NB4 (cell line): ENCODE measurements at regions not wholly inside any gene's neighbourhood (a gene's known extent, or its start where the extent isn't known, plus 50 kb on each side); places are given as distances from the start of the nearest gene placed in this dataset.

ENCODE experiments used
- MYC ChIP-seq: IDR thresholded peaks from 2 replicates; pipeline ENCODE4 v1.6.1; 2011; ENCODE audit warnings: low read depth, low read length
- POLR2A ChIP-seq: IDR thresholded peaks from 2 replicates; pipeline ENCODE4 v1.6.1; 2011; ENCODE audit warnings: mild to moderate bottlenecking; ENCODE audit not compliant: insufficient read length; ENCODE audit errors: extremely low read depth
- TF ChIP-seq, protein P1 (sequence below): IDR thresholded peaks from one replicate; pipeline ENCODE4 v1.5.1; 2012; ENCODE audit warnings: low read depth, low read length

DNA sequence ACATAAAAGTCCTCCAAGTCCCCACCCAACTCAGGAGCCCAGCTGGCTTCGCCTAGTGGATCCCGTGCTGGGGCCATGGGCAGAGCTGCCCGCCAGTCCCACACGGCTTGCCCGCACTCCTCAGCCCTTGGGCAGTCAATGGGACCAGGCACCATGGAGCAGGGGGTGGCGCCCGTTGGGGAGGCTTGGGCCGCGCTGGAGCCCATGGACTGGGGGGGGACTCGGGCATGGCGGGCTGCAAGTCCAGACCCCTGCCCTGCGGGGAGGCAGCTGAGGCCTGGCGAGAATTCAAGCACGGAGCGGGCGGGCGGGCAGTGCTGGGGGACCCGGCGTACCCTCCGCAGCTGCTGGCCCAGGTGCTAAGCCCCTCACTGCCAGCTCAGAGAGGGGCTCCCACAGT is 249.8 kb upstream of the PLD5 start:
- TF ChIP-seq MYC (no peak), POLR2A (no peak)
- TF ChIP-seq, protein P1, sequence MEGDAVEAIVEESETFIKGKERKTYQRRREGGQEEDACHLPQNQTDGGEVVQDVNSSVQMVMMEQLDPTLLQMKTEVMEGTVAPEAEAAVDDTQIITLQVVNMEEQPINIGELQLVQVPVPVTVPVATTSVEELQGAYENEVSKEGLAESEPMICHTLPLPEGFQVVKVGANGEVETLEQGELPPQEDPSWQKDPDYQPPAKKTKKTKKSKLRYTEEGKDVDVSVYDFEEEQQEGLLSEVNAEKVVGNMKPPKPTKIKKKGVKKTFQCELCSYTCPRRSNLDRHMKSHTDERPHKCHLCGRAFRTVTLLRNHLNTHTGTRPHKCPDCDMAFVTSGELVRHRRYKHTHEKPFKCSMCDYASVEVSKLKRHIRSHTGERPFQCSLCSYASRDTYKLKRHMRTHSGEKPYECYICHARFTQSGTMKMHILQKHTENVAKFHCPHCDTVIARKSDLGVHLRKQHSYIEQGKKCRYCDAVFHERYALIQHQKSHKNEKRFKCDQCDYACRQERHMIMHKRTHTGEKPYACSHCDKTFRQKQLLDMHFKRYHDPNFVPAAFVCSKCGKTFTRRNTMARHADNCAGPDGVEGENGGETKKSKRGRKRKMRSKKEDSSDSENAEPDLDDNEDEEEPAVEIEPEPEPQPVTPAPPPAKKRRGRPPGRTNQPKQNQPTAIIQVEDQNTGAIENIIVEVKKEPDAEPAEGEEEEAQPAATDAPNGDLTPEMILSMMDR: no peak
